ENCODE measurements at regions not wholly inside any gene's neighbourhood (a gene's known extent, or its start where the extent isn't known, plus 50 kb on each side); places are given as distances from the start of the nearest gene placed in this dataset. TPM values are rescaled to one million over a fixed set of nuclear protein-coding genes. Genes with fewer than 3 reads are reported as not detected.

DNA sequence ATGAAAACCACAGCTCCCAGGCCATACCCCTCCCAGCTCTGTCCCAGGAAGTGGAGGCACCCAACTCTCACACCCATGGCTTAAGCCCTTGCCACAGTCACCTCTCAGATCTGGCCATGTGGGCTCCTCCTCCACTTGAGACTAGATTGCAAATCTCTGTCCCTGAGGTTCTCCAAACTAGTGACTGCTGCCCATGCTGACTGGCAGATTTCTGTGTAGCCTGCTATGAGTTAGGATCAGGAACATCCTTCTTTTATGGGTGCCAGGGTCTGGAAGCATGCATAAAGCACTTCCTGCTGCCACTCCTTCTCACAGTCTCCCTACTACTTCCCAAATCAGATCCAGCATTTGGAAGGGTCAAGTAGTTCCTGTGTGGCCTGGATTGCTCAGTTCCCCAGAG lies 59.6 kb upstream of the GOLIM4 start:
- H3K4me1 Mint-ChIP-seq (ENCODE audit: low read depth): no peaks in the 10 kb centered on the region
- no peak overlapping the region for H3K4me3 Mint-ChIP-seq
- CTCF ChIA-PET: no interaction called here
- peaks cover 13% of the 10 kb centered on the region for H3K27me3 Mint-ChIP-seq
- DNase-seq: no peak
- H3K9me3 Mint-ChIP-seq: peaks cover 19% of the 10 kb centered on the region
- peaks cover 4% of the 10 kb centered on the region for H3K36me3 Mint-ChIP-seq
- intact Hi-C loops (cut with micrococcal nuclease): no loop called here
- no peak overlapping the region for H3K27ac Mint-ChIP-seq
- POLR2A ChIA-PET: no interaction called here

DNA sequence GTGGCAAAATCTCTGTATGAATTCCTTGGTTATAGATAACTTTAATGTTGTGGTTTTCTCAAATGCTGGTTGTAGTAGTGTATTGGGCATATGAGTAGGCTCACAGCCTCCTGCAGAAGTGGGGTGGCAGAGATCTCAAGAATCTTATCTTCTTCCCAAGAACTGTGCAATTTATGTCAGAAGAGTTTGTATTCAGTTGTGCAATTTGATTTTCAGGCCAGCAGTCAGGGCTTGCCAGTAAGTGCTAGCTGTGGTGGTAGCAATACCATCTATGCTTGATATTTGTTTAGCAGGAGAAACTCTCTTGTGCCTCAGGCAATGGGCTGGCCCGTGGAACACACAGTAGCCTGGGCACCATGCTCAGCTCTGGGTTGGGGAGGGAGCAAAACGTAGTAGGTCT lies 58.4 kb upstream of the GOLIM4 start:
- no peak for DNase-seq
- no peak overlapping the region for H3K27ac Mint-ChIP-seq
- no peaks in the 10 kb centered on the region for H3K4me1 Mint-ChIP-seq (ENCODE audit: low read depth)
- POLR2A ChIA-PET: no interaction called here
- H3K9me3 Mint-ChIP-seq: peaks cover 19% of the 10 kb centered on the region
- peaks cover 13% of the 10 kb centered on the region for H3K27me3 Mint-ChIP-seq
- intact Hi-C loops (cut with micrococcal nuclease): no loop called here
- H3K36me3 Mint-ChIP-seq: peaks cover 4% of the 10 kb centered on the region
- no peak overlapping the region for H3K4me3 Mint-ChIP-seq
- CTCF ChIA-PET: no interaction called here

DNA sequence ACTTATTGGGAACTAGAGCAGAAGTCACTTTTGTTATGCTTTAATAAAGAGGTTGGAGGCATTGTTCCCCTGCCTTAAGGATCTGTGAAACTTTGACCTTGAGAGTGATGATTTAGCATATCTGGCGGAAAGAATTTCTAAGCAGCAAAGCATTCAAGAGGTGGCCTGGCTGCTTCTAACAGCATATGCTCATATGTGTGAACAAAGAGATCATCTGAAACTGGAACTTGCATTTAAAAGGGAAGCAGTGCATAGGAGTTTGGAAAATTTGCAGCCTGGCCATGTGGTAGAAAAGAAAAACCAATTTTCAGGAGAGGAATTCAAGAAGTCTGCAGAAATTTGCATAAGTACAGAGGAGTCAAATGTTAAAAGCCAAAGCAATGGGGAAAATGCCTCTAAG lies 56.4 kb upstream of the GOLIM4 start:
- peaks cover 19% of the 10 kb centered on the region for H3K9me3 Mint-ChIP-seq
- ChIA-PET CTCF (no interaction called here), POLR2A (no interaction called here)
- peaks cover 11% of the 10 kb centered on the region for H3K27me3 Mint-ChIP-seq
- H3K4me3 Mint-ChIP-seq: no peak overlapping the region
- no peaks in the 10 kb centered on the region for H3K4me1 Mint-ChIP-seq (ENCODE audit: low read depth)
- intact Hi-C loops (cut with micrococcal nuclease): no loop called here
- H3K27ac Mint-ChIP-seq: no peak overlapping the region
- DNase-seq: no peak
- H3K36me3 Mint-ChIP-seq: peaks cover 4% of the 10 kb centered on the region

Small RNAs in the stretch of these regions (microRNA-seq; reads per million reads assigned to microRNA genes)
- not detected for gene MIR551B (ENCODE audit: borderline microRNAs expressed, borderline number of aligned reads, borderline replicate concordance)

Measured in activated CD4-positive, alpha-beta memory T cell treated with anti-CD3 and anti-CD28 coated beads for 36 hours (primary cell).